Muscle layer of colon (tissue), 2 donors: ENCODE measurements at regions not wholly inside any gene's neighbourhood (a gene's known extent, or its start where the extent isn't known, plus 50 kb on each side); places are given as distances from the start of the nearest gene placed in this dataset.
A peak's percentile ranks its signal among the peaks of the same experiment; 100 is the strongest.

Experiments used
- H3K27ac ChIP-seq: one replicate; pipeline ENCODE4 v1.7.0; 2013; ENCODE audit warnings: low read depth, mild to moderate bottlenecking, low read length, moderate library complexity
- H3K27me3 ChIP-seq, 2 donors: one replicate each; pipeline ENCODE4 v1.7.0; 2013; ENCODE audit warnings: low read length in 2 of 2, mild to moderate bottlenecking in 2 of 2; ENCODE audit not compliant: insufficient read depth in 2 of 2, control insufficient read depth in 1 of 2
- H3K36me3 ChIP-seq: one replicate; pipeline ENCODE4 v1.7.0; 2013; ENCODE audit warnings: mild to moderate bottlenecking, low read length; ENCODE audit not compliant: insufficient read depth
- H3K4me1 ChIP-seq: one replicate; pipeline ENCODE4 v1.7.0; 2013; ENCODE audit warnings: mild to moderate bottlenecking, low read length; ENCODE audit not compliant: insufficient read depth
- H3K4me3 ChIP-seq, 2 donors: one replicate each; pipeline ENCODE4 v1.7.0; 2013; ENCODE audit warnings: low read length in 2 of 2, low read depth in 1 of 2, mild to moderate bottlenecking in 1 of 2, moderate library complexity in 1 of 2
- H3K9ac ChIP-seq: one replicate; pipeline ENCODE4 v1.7.0; 2013; ENCODE audit warnings: low read length
- H3K9me3 ChIP-seq: one replicate; pipeline ENCODE4 v1.7.0; 2013; ENCODE audit warnings: mild to moderate bottlenecking, low read length
- donor health status: abdominal sarcoma.
- donor health status: Adenocarcinoma of cecum.

GRCh38 chr12:93130366-93131054 lies 201.4 kb upstream of the EEA1 start:
- Histone ChIP-seq H3K9me3 (no peaks in the 10 kb centered on the region), H3K9ac (no peak overlapping the region), H3K36me3 (no peaks in the 10 kb centered on the region), H3K4me1 (peaks cover 25% of the 10 kb centered on the region), H3K27me3 (no peaks in the 10 kb centered on the region), H3K27ac (no peak overlapping the region), H3K4me3 (no peak overlapping the region)

- Histone ChIP-seq H3K27ac (no peak overlapping the region), H3K36me3 (no peaks in the 10 kb centered on the region), H3K4me1 (peaks cover 35% of the 10 kb centered on the region), H3K4me3 (no peak overlapping the region), H3K27me3 (no peaks in the 10 kb centered on the region), H3K9ac (no peak overlapping the region), H3K9me3 (no peaks in the 10 kb centered on the region)
Measured at GRCh38 chr12:93133361-93133760, 204.3 kb upstream of the EEA1 start.

DNA sequence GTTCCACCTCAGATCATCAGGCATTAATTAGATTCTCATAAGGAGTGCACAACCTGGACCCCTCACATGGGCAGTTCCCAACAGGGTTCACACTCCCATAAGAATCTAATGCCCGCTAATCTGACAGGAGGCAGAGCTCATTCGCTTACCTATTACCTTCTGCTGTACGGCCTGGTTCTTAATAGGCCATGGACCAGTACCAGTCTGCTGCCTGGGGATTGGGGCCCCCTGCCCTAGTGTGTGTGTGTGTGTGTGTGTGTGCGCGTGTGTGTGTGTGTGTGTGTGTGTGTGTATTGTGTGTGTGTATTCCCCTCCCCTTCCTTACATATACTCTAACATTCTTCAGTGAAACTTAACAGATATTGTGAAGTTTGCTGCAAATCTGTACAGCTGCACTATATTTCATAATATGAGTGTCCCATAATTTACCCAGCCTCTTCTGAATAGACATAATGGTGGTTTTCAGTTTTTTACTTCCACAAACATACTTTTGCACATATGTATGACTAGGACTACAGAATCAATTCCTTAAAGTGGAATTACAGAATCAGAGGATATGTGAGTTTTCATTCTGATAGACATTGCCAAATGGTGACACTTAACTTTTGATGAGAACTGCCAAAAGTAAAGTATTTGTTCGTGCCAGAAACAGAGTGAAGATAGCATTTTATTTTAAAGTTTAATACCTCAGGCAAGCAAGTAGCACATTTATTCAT lies 205.2 kb upstream of the EEA1 start:
- Histone ChIP-seq H3K27me3 (no peaks in the 10 kb centered on the region), H3K4me1 (peaks cover 39% of the 10 kb centered on the region), H3K9me3 (no peaks in the 10 kb centered on the region), H3K9ac (no peak overlapping the region), H3K27ac (no peak overlapping the region), H3K4me3 (no peak overlapping the region), H3K36me3 (no peaks in the 10 kb centered on the region)

DNA sequence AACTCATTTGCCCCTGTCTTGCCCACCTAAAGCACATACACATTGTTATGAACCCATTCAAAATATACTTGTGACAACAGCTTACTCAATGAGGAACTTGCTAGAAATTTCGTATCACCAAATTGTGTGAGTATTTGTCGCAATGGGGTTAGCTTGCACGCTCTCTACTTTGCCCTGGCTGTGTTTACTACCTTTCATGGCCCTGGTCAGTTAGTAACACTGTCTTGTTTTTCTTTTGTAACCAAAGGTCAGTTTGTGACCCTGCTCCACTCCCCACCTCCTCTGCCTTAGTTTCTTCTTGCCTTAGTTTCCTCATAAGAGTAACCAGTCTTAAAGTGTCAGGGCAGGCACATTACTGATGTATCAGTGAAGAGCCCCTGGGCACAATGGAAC lies 205.8 kb upstream of the EEA1 start:
- Histone ChIP-seq H3K9ac (no peak overlapping the region), H3K9me3 (no peaks in the 10 kb centered on the region), H3K36me3 (no peaks in the 10 kb centered on the region), H3K4me1 (peaks cover 39% of the 10 kb centered on the region), H3K4me3 (no peak overlapping the region), H3K27ac (no peak overlapping the region), H3K27me3 (no peaks in the 10 kb centered on the region)

- Histone ChIP-seq H3K27ac (no peak overlapping the region), H3K4me1 (peaks cover 39% of the 10 kb centered on the region)
Measured at GRCh38 chr12:93135286-93136239, 206.5 kb upstream of the EEA1 start.

DNA sequence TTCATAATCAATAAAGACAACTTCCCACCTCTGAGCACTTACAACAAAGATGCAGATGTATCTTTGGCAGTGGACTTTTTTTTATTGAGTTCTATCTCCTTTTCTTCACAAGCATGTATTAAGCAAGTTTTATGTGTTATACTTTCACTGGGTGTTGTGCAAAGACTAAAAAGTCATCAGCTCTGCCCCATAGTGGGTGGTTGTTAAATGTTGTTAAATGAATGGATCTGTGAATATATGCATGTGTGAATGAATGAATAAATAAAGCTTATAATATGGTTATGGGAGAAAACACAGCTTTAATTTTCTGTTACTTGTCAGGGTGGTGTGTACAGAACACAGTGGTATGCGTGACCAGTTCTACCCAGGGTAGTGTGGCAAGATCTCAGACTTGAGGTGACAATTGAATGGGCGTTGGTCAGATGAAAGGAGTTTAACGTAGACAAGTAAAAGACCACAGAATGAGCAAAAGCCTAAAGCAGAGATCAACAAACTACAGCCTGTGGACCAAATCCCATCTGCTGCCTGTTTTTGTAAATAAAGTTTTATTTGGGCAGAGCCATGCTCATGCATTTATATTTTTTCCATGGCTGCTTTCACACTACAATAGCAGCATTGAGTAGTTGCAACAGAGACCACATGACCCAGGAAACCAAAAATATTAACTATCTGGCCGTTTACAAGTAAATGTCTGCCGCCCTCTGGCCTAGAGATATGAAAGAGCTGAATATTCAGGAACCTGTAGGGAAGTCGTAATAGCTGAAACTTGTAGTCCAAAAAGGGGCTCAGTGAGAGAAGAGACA lies 207.4 kb upstream of the EEA1 start:
- H3K4me3 ChIP-seq, result no peak overlapping the region
- H3K9ac ChIP-seq, result no peak overlapping the region
- peak overlapping the region; percentile 31 for H3K27ac ChIP-seq
- no peaks in the 10 kb centered on the region for H3K36me3 ChIP-seq
- H3K4me1 ChIP-seq, result peaks cover 39% of the 10 kb centered on the region
- no peaks in the 10 kb centered on the region for H3K27me3 ChIP-seq
- no peaks in the 10 kb centered on the region for H3K9me3 ChIP-seq

More at GRCh38 chr12:93135286-93136239, 206.5 kb upstream of the EEA1 start:
- no peaks in the 10 kb centered on the region for H3K27me3 ChIP-seq
- H3K36me3 ChIP-seq, result no peaks in the 10 kb centered on the region
- H3K9ac ChIP-seq, result no peak overlapping the region
- no peaks in the 10 kb centered on the region for H3K9me3 ChIP-seq
- no peak overlapping the region for H3K4me3 ChIP-seq

DNA sequence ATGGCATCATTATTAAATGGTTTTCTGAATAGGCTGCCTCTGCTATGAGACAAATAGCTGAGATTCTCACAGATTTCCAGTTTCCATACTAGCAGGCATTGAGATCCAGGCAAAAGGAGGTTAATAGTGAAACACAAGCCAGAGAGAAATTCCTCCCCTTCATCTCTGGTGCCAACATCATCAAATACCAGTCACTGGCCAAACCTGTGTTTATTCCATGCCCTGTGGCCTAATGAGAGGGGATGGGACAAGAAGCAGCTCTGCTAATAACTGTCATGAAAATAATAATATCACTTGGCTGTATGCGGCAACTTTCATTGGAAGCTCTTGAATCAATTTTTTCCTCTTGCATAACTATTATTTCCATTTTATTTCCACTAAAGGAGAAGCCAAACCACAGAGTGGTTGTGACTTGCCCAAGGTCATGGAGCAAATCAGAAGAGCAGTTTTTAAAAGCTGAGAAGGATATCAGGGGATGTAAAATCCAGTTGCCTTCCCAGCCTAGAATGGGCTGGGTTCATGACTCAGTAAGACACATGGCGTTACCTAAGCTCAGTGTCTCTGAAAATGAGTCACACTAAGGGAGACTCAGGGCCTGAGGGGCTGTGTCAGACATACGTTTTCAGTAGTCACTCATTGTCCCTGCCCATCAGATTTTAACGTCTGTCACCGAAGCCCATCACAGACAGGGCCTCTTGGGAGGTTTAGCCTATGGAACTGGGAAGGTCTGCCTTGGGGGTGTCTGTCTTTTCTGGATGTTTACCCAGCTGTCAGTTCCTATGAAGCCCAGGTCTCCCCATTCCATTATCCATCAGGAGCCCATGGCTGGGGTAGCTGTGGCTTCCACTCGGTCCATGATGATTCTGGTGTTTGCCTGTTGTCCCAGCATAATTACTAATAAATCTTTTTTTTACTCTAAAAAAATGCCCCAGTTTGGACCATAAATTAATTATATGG lies 208.8 kb upstream of the EEA1 start:
- Histone ChIP-seq H3K27ac (no peak overlapping the region), H3K9me3 (no peaks in the 10 kb centered on the region), H3K4me3 (no peak overlapping the region)

GRCh38 chr12:93139028-93139665 lies 210.1 kb upstream of the EEA1 start:
- H3K36me3 ChIP-seq, result no peaks in the 10 kb centered on the region
- no peak overlapping the region for H3K9ac ChIP-seq
- no peak overlapping the region for H3K27ac ChIP-seq

More for the DNA sequence above, 208.8 kb upstream of the EEA1 start:
- Histone ChIP-seq H3K4me1 (peaks cover 39% of the 10 kb centered on the region), H3K9ac (no peak overlapping the region), H3K27me3 (no peaks in the 10 kb centered on the region), H3K36me3 (no peaks in the 10 kb centered on the region)

GRCh38 chr12:93140325-93140724 lies 211.2 kb upstream of the EEA1 start:
- H3K9me3 ChIP-seq, result no peaks in the 10 kb centered on the region
- no peaks in the 10 kb centered on the region for H3K27me3 ChIP-seq
- no peak overlapping the region for H3K27ac ChIP-seq
- H3K9ac ChIP-seq, result no peak overlapping the region
- peaks cover 37% of the 10 kb centered on the region for H3K4me1 ChIP-seq
- no peak overlapping the region for H3K4me3 ChIP-seq
- H3K36me3 ChIP-seq, result no peaks in the 10 kb centered on the region

More at GRCh38 chr12:93139028-93139665, 210.1 kb upstream of the EEA1 start:
- H3K4me3 ChIP-seq, result no peak overlapping the region
- H3K27me3 ChIP-seq, result no peaks in the 10 kb centered on the region
- no peaks in the 10 kb centered on the region for H3K9me3 ChIP-seq
- peaks cover 40% of the 10 kb centered on the region for H3K4me1 ChIP-seq

DNA sequence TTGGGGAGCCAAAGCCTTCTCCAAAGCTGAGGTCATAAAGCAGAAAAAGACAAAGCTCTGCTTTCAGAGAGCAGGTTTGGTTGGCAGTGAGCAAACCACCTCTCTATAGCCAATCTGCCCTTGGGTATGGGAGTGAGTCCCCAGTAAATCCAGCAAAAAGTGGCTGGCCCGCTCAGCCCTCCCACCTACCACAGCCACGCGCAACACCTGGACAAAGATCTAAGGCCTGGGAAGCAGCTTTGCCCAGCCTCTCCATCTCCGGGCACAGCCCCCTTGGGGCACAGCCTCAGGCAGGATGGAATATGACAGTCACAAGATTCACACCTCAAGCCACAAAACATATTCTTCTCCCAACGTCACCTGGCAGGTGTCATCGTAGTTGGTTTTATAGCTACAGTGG lies 211.7 kb upstream of the EEA1 start:
- Histone ChIP-seq H3K4me1 (peaks cover 32% of the 10 kb centered on the region), H3K4me3 (no peak overlapping the region), H3K9me3 (no peaks in the 10 kb centered on the region), H3K27ac (no peak overlapping the region), H3K27me3 (no peaks in the 10 kb centered on the region), H3K9ac (no peak overlapping the region), H3K36me3 (no peaks in the 10 kb centered on the region)
